ENCODE measurements at regions not wholly inside any gene's neighbourhood (a gene's known extent, or its start where the extent isn't known, plus 50 kb on each side); places are given as distances from the start of the nearest gene placed in this dataset.
A peak's percentile ranks its signal among the peaks of the same experiment; 100 is the strongest.

DNA sequence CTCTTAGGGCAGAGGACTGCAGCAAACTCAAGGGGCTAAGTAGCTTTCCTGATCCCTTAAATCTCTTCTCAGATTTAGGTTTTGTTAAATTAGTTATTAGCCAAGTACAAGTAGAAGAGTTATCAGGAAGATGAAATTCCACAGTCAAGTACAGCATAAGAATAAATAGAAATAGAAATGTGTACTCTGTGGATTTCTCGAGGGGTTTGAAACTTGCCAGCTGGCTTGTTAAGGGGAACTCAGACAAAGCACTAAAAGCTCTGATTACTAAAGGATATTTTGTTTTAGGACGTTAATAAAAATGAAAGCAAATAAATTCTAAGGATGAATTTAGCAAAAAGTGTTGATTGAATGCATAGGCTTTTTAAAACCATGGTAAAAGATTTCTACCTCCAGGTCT, 654.6 kb downstream of the RAPGEF2 start:
- TF ChIP-seq, protein P1, sequence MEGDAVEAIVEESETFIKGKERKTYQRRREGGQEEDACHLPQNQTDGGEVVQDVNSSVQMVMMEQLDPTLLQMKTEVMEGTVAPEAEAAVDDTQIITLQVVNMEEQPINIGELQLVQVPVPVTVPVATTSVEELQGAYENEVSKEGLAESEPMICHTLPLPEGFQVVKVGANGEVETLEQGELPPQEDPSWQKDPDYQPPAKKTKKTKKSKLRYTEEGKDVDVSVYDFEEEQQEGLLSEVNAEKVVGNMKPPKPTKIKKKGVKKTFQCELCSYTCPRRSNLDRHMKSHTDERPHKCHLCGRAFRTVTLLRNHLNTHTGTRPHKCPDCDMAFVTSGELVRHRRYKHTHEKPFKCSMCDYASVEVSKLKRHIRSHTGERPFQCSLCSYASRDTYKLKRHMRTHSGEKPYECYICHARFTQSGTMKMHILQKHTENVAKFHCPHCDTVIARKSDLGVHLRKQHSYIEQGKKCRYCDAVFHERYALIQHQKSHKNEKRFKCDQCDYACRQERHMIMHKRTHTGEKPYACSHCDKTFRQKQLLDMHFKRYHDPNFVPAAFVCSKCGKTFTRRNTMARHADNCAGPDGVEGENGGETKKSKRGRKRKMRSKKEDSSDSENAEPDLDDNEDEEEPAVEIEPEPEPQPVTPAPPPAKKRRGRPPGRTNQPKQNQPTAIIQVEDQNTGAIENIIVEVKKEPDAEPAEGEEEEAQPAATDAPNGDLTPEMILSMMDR (IDR thresholded peaks at IDR 0.05; ENCODE audit: low read depth, low read length, missing control alignments): no peak
- no peak overlapping the region for H3K4me3 ChIP-seq (ENCODE audit: low read depth, low read length)
- DNase-seq (ENCODE audit: low read depth): no peak

DNA sequence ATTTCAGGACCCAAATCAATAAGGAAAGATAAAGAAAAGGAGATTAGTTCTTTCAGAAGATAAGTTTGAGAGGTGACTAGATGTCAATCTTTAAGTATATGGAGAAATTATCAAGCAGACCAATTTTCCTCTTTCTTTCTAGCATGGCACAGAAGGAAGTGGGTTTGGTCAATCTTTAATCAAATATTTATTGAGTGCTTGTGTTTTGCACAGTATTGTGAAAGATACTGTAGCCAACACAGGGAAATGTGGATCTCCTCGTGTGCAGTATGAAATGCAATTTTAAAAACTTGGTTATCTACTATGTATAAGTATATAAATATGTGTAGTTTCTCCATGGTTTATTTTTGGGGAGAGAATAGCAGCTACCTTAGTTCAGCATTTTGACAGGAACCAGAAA, 655.2 kb downstream of the RAPGEF2 start:
- TF ChIP-seq, protein P1 (IDR thresholded peaks at IDR 0.05; ENCODE audit: low read depth, low read length, missing control alignments): no peak
- DNase-seq (ENCODE audit: low read depth): no peak
- no peak overlapping the region for H3K4me3 ChIP-seq (ENCODE audit: low read depth, low read length)

DNA sequence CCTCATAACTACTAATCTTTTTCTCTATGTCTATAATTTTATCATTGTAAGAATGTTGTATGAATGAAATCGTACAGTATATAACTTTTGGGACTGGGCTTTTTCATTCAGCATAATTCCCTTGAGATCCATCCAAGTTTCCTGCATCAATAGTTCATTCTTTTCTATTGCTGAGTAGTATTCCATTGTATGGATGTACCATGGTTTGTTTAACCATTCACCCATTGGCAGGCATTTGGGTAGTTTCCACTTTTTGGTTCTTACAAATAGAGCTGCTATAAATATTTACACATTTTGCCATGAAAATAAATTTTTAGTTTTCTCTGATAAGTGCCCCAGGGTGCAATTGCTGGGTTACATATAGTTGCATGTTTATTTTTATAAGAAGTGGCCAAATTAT, 659.8 kb downstream of the RAPGEF2 start:
- TF ChIP-seq, protein P1 (IDR thresholded peaks at IDR 0.05; ENCODE audit: low read depth, low read length, missing control alignments): no peak
- H3K4me3 ChIP-seq (ENCODE audit: low read depth, low read length): no peak overlapping the region
- no peak for DNase-seq (ENCODE audit: low read depth)

DNA sequence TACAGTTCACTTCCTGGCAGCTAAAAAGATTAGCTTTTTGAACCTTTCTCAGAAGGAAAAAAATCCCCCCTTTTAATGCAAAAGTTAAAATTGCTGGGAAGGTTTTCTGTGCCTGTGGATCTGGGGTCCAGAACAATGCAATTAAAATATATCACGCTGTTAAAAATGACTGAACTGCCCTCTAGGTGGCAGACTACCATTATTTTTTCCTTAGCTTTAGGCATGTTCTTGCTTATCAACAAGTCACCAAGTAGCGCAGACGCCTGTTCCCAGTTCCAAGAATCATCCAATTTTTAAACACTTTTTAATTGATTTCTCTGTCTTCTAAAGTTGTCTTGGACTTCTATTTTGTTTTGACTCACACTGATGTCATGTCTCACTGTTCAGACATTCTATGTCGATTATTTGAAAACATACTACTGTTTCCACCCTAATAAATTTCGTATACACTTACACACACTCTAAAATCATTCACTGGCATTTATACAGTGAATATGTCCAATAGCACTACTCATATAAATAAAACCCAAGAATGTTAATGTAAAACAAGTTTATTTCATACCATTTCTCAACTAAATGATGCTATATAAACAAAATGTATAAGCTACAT, 661.6 kb downstream of the RAPGEF2 start:
- DNase-seq (ENCODE audit: low read depth): peak; percentile 4
- TF ChIP-seq, protein P1 (IDR thresholded peaks at IDR 0.05; ENCODE audit: low read depth, low read length, missing control alignments): peak; percentile 54
- no peak overlapping the region for H3K4me3 ChIP-seq (ENCODE audit: low read depth, low read length)

DNA sequence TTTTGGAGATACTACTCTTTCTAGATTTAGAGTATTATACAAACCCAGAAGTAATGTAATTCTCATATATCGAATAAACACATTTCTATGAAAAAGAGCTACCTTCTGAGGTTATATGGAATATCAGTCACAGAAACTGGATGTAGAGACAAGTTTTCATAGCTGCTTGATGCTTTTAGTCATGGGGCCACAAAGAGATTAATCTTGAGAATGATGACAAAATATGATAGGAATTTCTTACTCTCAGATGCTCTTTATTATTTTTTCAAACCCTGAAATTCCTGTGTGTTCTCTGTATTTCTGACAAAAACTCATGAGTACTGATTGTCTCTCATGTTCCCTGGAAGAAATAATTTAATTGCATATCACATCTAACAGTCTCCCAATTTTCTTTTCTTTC, 662.5 kb downstream of the RAPGEF2 start:
- no peak overlapping the region for H3K4me3 ChIP-seq (ENCODE audit: low read depth, low read length)
- TF ChIP-seq, protein P1 (IDR thresholded peaks at IDR 0.05; ENCODE audit: low read depth, low read length, missing control alignments): no peak
- DNase-seq (ENCODE audit: low read depth): no peak

DNA sequence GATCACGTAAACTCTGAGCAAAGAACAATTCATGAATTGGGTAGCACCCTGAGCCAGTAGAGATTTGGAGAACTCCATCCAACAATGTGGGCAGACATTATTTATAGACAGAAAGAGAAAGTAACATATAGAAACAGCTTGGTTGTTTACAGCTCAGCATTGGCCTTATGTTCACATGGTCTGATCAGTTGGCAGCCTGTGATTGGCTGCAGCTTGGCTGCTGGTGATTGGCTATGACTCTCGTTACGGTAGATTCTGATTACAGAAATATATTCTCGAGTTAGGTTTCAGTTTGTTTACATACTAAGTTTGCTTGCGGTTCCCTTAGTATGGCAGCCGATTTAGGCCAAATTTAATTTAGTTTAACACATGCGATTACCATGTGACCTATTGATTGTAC, 663.4 kb downstream of the RAPGEF2 start:
- TF ChIP-seq, protein P1 (IDR thresholded peaks at IDR 0.05; ENCODE audit: low read depth, low read length, missing control alignments): no peak
- DNase-seq (ENCODE audit: low read depth): no peak
- no peak overlapping the region for H3K4me3 ChIP-seq (ENCODE audit: low read depth, low read length)

DNA sequence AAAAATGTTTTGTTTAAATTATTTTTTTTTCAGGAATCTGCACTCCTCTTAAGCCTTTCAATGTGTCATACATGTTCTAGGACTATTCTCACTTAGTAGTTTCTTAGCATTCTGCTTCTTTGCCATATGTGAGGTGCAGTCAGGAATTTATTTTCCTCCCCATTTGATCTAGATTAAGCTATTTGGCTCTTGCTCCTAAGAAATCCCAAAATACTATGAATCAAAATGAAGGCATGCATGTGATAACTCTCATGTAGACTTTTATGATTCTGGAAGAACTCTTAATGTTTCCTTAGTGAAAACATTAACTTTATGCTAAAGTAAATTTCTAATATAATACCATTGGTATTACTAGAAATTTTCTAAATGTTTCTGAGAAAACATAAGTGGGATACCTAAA, 664.5 kb downstream of the RAPGEF2 start:
- H3K4me3 ChIP-seq (ENCODE audit: low read depth, low read length): no peak overlapping the region
- TF ChIP-seq, protein P1 (IDR thresholded peaks at IDR 0.05; ENCODE audit: low read depth, low read length, missing control alignments): no peak
- DNase-seq (ENCODE audit: low read depth): no peak
